Cardiac fibroblast (primary cell): ENCODE measurements at regions not wholly inside any gene's neighbourhood (a gene's known extent, or its start where the extent isn't known, plus 50 kb on each side); places are given as distances from the start of the nearest gene placed in this dataset.
"Not testable (repeated sequence)": the region's sequence is repeated elsewhere in the genome, so short reads cannot be mapped to it uniquely, and the experiment has no call there.

ENCODE experiments used
- DNase-seq, 2 donors: peaks; one replicate each; pipeline versions ENCODE4 v3.0.0 to v3.0.0-alpha.2; 2010; ENCODE audit warnings: low read depth in 2 of 2
- H3K4me3 ChIP-seq, 2 donors: replicated peaks in 1 of 2; 1 replicate in 1 of 2; 2 replicates in 1 of 2; pipeline ENCODE4 v1.5.1; 2011; ENCODE audit warnings: low read depth in 2 of 2, low read length in 2 of 2, mild to moderate bottlenecking in 2 of 2, moderate library complexity in 1 of 2
- CTCF ChIP-seq: IDR thresholded peaks from one replicate; pipeline ENCODE4 v1.5.1; 2011; ENCODE audit warnings: low read depth, mild to moderate bottlenecking, low read length, inconsistent platforms

- not testable (repeated sequence) for DNase-seq, H3K4me3 ChIP-seq
These were observed 50.8 kb upstream of the GRIN2B start for GRCh38 chr12:14032191-14032590.

- no peak for DNase-seq
- no peak for TF ChIP-seq CTCF
- no peak overlapping the region for H3K4me3 ChIP-seq
These were observed 62.4 kb upstream of the GRIN2B start for GRCh38 chr12:14043776-14044175.

GRCh38 chr12:14048941-14049545 is 67.6 kb upstream of the GRIN2B start:
- no peak overlapping the region for H3K4me3 ChIP-seq
- no peak for TF ChIP-seq CTCF
- no peak for DNase-seq

GRCh38 chr12:14057895-14058294 is 76.5 kb upstream of the GRIN2B start:
- DNase-seq: no peak
- no peak for TF ChIP-seq CTCF

GRCh38 chr12:14058717-14059116 is 77.3 kb upstream of the GRIN2B start:
- no peak for TF ChIP-seq CTCF
- H3K4me3 ChIP-seq: no peak overlapping the region
- DNase-seq: no peak

More at GRCh38 chr12:14057895-14058294, 76.5 kb upstream of the GRIN2B start:
- H3K4me3 ChIP-seq: no peak overlapping the region

GRCh38 chr12:14059548-14059947 is 78.1 kb upstream of the GRIN2B start:
- no peak overlapping the region for H3K4me3 ChIP-seq
- DNase-seq: no peak
- TF ChIP-seq CTCF: no peak

- TF ChIP-seq CTCF: no peak
- DNase-seq: no peak
- no peak overlapping the region for H3K4me3 ChIP-seq
These were observed 84.2 kb upstream of the GRIN2B start for GRCh38 chr12:14065616-14066015.
